Islet of Langerhans (tissue), 1 donor: ENCODE measurements at regions not wholly inside any gene's neighbourhood (a gene's known extent, or its start where the extent isn't known, plus 50 kb on each side); places are given as distances from the start of the nearest gene placed in this dataset.

Source experiments
- FAIRE-seq: peaks from one replicate; lab custom pipeline; 2011; peaks lifted over from hg19 to GRCh38; lab: Jason Lieb, UNC

- no peak for FAIRE-seq
Measured at GRCh38 chr5:77569409-77569808, 69.1 kb downstream of the OTP start.

DNA sequence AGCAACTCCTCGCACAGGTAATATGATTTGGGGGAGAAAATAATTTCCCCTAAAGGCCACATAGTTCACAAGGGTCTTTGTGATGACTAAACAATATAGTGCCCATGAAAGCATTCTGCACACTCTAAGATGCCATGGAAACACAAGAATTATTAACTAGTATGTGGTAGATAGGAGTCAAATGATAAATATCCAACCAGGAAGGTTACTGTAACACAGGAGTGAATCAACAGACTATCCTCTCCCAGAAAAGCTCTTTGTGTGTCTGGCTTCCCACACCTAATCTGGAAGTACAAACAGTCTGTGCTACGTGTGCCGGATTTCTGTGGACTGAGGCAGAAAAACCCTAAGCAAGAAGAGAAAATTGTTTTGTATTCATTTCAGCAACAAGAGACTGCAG is 70.0 kb downstream of the OTP start:
- no peak for FAIRE-seq

DNA sequence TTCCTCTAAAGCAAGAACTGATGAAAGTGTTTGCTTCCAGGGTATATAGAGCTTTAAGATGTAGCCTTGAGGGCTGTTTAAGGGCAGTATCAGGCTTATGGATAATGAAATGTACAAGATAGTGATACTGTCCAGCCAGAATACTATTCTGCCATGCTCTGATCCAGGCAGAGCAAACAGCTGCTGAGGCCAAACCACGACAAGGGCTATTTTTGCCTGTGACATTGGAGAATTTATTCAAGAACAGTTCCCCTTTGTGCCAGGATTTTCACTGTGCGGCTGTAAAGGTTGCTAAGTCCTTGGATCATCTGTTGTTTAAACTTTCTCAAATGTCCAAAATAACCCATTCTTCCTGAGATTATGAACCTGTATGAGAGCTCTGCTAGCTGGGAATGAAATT is 70.4 kb downstream of the OTP start:
- peak; percentile 91 for FAIRE-seq

GRCh38 chr5:77563475-77563874 is 71.4 kb upstream of the WDR41 start:
- FAIRE-seq = no peak

DNA sequence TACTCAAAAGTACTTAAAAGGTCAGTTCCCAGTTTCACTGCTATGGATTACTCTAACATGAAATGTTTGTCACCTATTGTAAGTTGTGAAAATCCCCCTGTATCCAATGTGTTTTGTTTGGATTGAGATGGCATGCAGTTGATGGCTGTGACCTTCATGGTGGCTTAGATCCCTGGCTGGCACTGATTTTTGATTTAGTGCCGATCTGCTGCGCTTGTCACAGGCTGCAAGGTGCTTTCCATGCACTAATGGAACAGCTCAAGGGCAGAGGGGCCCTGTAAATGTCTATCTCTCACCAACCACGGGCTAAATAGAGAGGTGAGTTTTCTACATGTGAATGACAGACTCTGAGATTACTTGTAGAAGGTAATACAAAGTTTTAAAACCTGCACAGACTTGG is 69.8 kb upstream of the WDR41 start:
- FAIRE-seq = no peak

- peak; percentile 99 for FAIRE-seq
Measured at GRCh38 chr5:77560677-77561263, 68.7 kb upstream of the WDR41 start.

DNA sequence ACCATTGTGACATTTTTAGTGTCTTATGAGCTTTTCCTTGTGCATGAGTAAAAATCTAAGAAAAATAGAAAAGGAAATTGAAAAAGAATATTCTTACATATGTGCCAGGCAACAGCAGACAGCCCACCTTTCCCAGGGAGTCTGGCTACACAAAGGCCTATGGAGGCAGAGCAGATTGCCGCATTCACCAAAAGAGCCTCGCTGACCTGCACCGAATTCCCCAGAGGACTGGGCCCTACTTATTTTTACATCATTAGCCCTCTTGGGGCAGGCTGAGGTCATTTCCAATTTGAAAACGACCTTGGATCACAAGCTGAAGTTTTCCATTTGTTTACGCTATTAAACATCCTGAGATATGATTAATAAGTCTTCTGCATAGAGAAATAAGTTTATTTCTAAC is 66.2 kb upstream of the WDR41 start:
- no peak for FAIRE-seq

- no peak for FAIRE-seq
Measured at GRCh38 chr5:77550406-77550805, 58.3 kb upstream of the WDR41 start.

DNA sequence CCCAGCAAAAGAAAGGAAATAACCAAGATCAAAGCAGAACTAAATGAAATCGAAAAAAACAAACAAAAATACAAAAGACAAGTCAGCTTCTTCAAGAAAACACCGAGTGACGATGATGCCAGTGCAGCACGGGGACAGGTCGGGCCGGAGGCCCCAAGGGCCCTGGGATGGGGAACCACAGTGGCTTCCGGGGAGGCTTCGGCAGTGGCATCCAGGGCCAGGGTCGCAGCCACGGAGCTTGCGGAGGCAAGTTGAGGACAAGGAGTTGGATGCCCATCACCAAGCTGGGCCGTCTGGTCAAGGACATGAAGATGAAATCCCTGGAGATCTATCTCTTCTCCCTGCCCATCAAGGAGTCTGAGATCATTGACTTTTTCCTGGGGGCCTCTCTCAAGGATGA is 53.2 kb upstream of the WDR41 start:
- no peak for FAIRE-seq
